Upper lobe of left lung (tissue), 4 donors: ENCODE measurements at regions not wholly inside any gene's neighbourhood (a gene's known extent, or its start where the extent isn't known, plus 50 kb on each side); places are given as distances from the start of the nearest gene placed in this dataset.

Source experiments
- CTCF ChIP-seq, 6 experiments: fragments of 450-650 bp in 4 of 6; fragments of 200-600 bp in 2 of 6; sonication (generic) in 2 of 6; IDR thresholded peaks; one replicate each; pipeline ENCODE4 v1.5.1; 2016 to 2019; ENCODE audit warnings: antibody characterized with exemption in 6 of 6
- POLR2A ChIP-seq, 4 donors: fragments of 450-650 bp; IDR thresholded peaks; one replicate each; pipeline ENCODE4 v1.5.1; 2016 to 2017; ENCODE audit warnings: antibody characterized with exemption in 4 of 4, mild to moderate bottlenecking in 2 of 4
- POLR2AphosphoS5 ChIP-seq, 2 donors: sonication (generic); formaldehyde crosslinking; IDR thresholded peaks; one replicate each; pipeline ENCODE4 v1.5.1; 2017; ENCODE audit warnings: antibody characterized with exemption in 2 of 2

- no peak for TF ChIP-seq POLR2AphosphoS5 (IDR thresholded peaks at IDR 0.05)
- TF ChIP-seq POLR2A (IDR thresholded peaks at IDR 0.05), result no peak
- no peak for TF ChIP-seq CTCF (IDR thresholded peaks at IDR 0.05)
These were observed 402.2 kb downstream of the MID1IP1 start for GRCh38 chrX:39203427-39203826.
